Activated naive CD4-positive, alpha-beta T cell treated with anti-CD3 and anti-CD28 coated beads, Interleukin-2, amount 50 U/mL, for 16 hours (primary cell): ENCODE measurements at regions not wholly inside any gene's neighbourhood (a gene's known extent, or its start where the extent isn't known, plus 50 kb on each side); places are given as distances from the start of the nearest gene placed in this dataset.

Experiments used
- DNase-seq: peaks from one replicate; pipeline ENCODE4 v3.0.0-alpha.2; 2020

GRCh38 chrX:22674932-22675331, 324.8 kb upstream of the DDX53 start:
- no peak for DNase-seq

- no peak for DNase-seq
Measured at GRCh38 chrX:22686138-22686541, 313.6 kb upstream of the DDX53 start.

GRCh38 chrX:22689290-22689689, 310.5 kb upstream of the DDX53 start:
- no peak for DNase-seq

GRCh38 chrX:22690116-22690515, 309.6 kb upstream of the DDX53 start:
- no peak for DNase-seq

- DNase-seq = no peak
Measured at GRCh38 chrX:22691966-22692565, 307.7 kb upstream of the DDX53 start.

- no peak for DNase-seq
Measured at GRCh38 chrX:22698151-22698550, 301.6 kb upstream of the DDX53 start.

GRCh38 chrX:22699581-22700091, 300.1 kb upstream of the DDX53 start:
- no peak for DNase-seq

- DNase-seq = no peak
Measured at GRCh38 chrX:22712942-22713341, 286.8 kb upstream of the DDX53 start.

- DNase-seq = no peak
Measured at GRCh38 chrX:22730542-22730941, 269.2 kb upstream of the DDX53 start.

GRCh38 chrX:22737541-22737940, 262.2 kb upstream of the DDX53 start:
- no peak for DNase-seq

- DNase-seq = no peak
Measured at GRCh38 chrX:22739276-22739675, 260.5 kb upstream of the DDX53 start.

- no peak for DNase-seq
Measured at GRCh38 chrX:22740836-22741235, 258.9 kb upstream of the DDX53 start.

GRCh38 chrX:22742174-22742573, 257.6 kb upstream of the DDX53 start:
- no peak for DNase-seq

GRCh38 chrX:22746081-22746480, 253.7 kb upstream of the DDX53 start:
- DNase-seq = no peak

GRCh38 chrX:22748093-22748999, 251.4 kb upstream of the DDX53 start:
- peak; percentile 20 for DNase-seq

- no peak for DNase-seq
Measured at GRCh38 chrX:22758807-22759481, 240.8 kb upstream of the DDX53 start.

GRCh38 chrX:22760513-22761057, 239.2 kb upstream of the DDX53 start:
- DNase-seq = no peak

GRCh38 chrX:22788221-22788620, 211.5 kb upstream of the DDX53 start:
- no peak for DNase-seq

- DNase-seq = no peak
Measured at GRCh38 chrX:22795671-22796070, 204.1 kb upstream of the DDX53 start.

- no peak for DNase-seq
Measured at GRCh38 chrX:22800360-22800759, 199.4 kb upstream of the DDX53 start.

- DNase-seq = no peak
Measured at GRCh38 chrX:22800806-22801205, 199.0 kb upstream of the DDX53 start.

- DNase-seq = no peak
Measured at GRCh38 chrX:22803353-22803752, 196.4 kb upstream of the DDX53 start.

GRCh38 chrX:22810876-22811275, 188.9 kb upstream of the DDX53 start:
- no peak for DNase-seq
